ENCODE measurements at regions not wholly inside any gene's neighbourhood (a gene's known extent, or its start where the extent isn't known, plus 50 kb on each side); places are given as distances from the start of the nearest gene placed in this dataset.

DNA sequence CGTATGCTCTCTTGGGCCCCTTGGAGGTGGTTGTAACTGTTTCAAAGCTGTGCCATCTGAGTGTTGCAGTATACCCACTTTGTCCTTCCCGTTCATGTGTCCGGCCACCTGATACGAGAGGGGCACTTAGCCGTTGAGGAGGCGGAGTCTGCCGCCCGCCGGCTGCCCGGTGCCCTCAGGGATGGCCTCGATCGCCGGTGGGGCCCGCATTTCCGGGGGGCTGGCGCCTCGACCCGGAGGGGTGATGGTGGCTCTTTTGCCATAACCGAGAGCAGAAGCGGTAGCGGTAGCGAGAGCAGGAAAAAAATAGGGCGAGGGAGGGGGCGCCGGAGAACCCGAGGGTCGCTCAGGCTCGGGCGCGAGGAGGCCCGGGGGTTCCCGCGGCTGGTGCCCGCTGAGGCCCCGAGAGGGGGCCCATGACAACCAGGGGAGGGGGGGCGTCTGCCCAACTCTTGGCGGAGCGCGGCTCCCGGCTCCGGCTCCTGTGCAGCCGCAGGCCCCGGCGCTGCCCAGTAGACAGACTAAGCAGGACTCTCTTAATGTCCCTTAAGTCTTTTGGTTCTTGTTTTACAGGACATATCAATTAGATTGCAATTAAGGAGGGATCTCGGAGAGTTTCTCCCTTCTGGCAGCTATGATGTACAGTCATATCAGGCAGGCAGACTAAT, 342.7 kb upstream of the SGCG start:
- TF ChIP-seq, protein P1, sequence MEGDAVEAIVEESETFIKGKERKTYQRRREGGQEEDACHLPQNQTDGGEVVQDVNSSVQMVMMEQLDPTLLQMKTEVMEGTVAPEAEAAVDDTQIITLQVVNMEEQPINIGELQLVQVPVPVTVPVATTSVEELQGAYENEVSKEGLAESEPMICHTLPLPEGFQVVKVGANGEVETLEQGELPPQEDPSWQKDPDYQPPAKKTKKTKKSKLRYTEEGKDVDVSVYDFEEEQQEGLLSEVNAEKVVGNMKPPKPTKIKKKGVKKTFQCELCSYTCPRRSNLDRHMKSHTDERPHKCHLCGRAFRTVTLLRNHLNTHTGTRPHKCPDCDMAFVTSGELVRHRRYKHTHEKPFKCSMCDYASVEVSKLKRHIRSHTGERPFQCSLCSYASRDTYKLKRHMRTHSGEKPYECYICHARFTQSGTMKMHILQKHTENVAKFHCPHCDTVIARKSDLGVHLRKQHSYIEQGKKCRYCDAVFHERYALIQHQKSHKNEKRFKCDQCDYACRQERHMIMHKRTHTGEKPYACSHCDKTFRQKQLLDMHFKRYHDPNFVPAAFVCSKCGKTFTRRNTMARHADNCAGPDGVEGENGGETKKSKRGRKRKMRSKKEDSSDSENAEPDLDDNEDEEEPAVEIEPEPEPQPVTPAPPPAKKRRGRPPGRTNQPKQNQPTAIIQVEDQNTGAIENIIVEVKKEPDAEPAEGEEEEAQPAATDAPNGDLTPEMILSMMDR (IDR thresholded peaks at IDR 0.05) = no peak
- TF ChIP-seq ZFX (IDR thresholded peaks at IDR 0.05; ENCODE audit: borderline replicate concordance) = no peak

Measured in 22Rv1 (cell line).